HepG2 (cell line): ENCODE measurements at regions not wholly inside any gene's neighbourhood (a gene's known extent, or its start where the extent isn't known, plus 50 kb on each side); places are given as distances from the start of the nearest gene placed in this dataset.

ENCODE experiments used
- ATAC-seq: fragments of 200-7000 bp; cut with Tn5 transposase; 3 replicates; pipeline ENCODE4 v1.9.1; 2020; ENCODE audit warnings: mild to moderate bottlenecking, moderate library complexity
- BruUV-seq: library from RNA; stranded (reverse); fragments of 400-500 nt; replicated peaks from 2 replicates; lab custom pipeline; 2021; lab: Mats Ljungman, UMichigan
- CTCF ChIA-PET: fragments of 300-600 bp; formaldehyde crosslinking; extraction: SDS; loops from one replicate; lab custom pipeline; 2021; ENCODE audit warnings: low total read pairs, inconsistent platforms, low intra/inter-chr PET ratio; lab: Yijun Ruan, JAX
- POLR2A ChIA-PET: fragments of 350-600 bp; sonication (Branson Sonifier 250); formaldehyde crosslinking; loops from one replicate; lab custom pipeline; 2020; ENCODE audit warnings: antibody characterized with exemption, inconsistent platforms; lab: Yijun Ruan, JAX
- DNase-seq: peaks from one replicate; pipeline ENCODE4 v3.0.0-alpha.2; 2015; ENCODE audit warnings: low spot score
- FAIRE-seq: peaks from 3 replicates; lab custom pipeline; 2011; peaks lifted over from hg19 to GRCh38; lab: Jason Lieb, UNC
- H2AFZ ChIP-seq: one replicate; pipeline ENCODE4 v1.6.1; 2011; ENCODE audit warnings: low read length, inconsistent platforms
- H3K27ac ChIP-seq: fragments of 300-600 bp; 3 replicates; pipeline ENCODE4 v1.8.0; 2011; ENCODE audit warnings: mixed run types, mild to moderate bottlenecking, mixed read lengths, low read length, inconsistent platforms; ENCODE audit not compliant: insufficient read depth; ENCODE audit errors: extremely low read length
- H3K27me3 ChIP-seq, 2 experiments: fragments of 200-600 bp in 1 of 2; 2 replicates in 1 of 2; 3 replicates in 1 of 2; pipeline versions ENCODE4 v1.6.0 to v1.8.0; 2011; ENCODE audit warnings: low read length in 2 of 2, mild to moderate bottlenecking in 2 of 2, moderate library complexity in 2 of 2, inconsistent platforms in 1 of 2; ENCODE audit not compliant: insufficient read depth in 2 of 2, control insufficient read depth in 1 of 2
- H3K36me3 ChIP-seq, 2 experiments: fragments of 200-600 bp in 1 of 2; replicated peaks in 1 of 2; 2 replicates in 1 of 2; 3 replicates in 1 of 2; pipeline versions ENCODE4 v1.5.1 to v1.8.0; 2011; ENCODE audit warnings: low read length in 2 of 2, inconsistent platforms in 1 of 2; ENCODE audit not compliant: insufficient read depth in 2 of 2, control insufficient read depth in 1 of 2
- H3K4me1 ChIP-seq: 2 replicates; pipeline ENCODE4 v1.5.1; 2012; ENCODE audit warnings: low read length, inconsistent platforms; ENCODE audit not compliant: insufficient read depth
- H3K4me2 ChIP-seq: 2 replicates; pipeline ENCODE4 v1.6.0; 2011; ENCODE audit warnings: low read depth, low read length, inconsistent platforms
- H3K4me3 ChIP-seq, 3 experiments: fragments of 200-600 bp in 1 of 3; sonication (generic), shearing (Covaris generic) in 1 of 3; replicated peaks in 1 of 3; 2 replicates each; pipeline ENCODE4 v1.5.1; 2011 to 2016; ENCODE audit warnings: low read length in 3 of 3, inconsistent platforms in 2 of 3, low read depth in 2 of 3, mild to moderate bottlenecking in 2 of 3, control low read depth in 1 of 3, mixed read lengths in 1 of 3; ENCODE audit not compliant: insufficient read depth in 1 of 3
- H3K79me2 ChIP-seq: one replicate; pipeline ENCODE4 v1.6.1; 2011; ENCODE audit warnings: low read length, inconsistent platforms; ENCODE audit not compliant: insufficient read depth
- H3K9ac ChIP-seq: 2 replicates; pipeline ENCODE4 v1.6.0; 2011; ENCODE audit warnings: mild to moderate bottlenecking, low read depth, low read length, inconsistent platforms; ENCODE audit not compliant: insufficient read depth
- H3K9me3 ChIP-seq: 2 replicates; pipeline ENCODE4 v1.5.1; 2012; ENCODE audit warnings: mild to moderate bottlenecking, low read length
- H4K20me1 ChIP-seq: 2 replicates; pipeline ENCODE4 v1.6.0; 2011; ENCODE audit warnings: inconsistent platforms, mild to moderate bottlenecking, low read length, moderate library complexity; ENCODE audit not compliant: insufficient read depth
- CBFB ChIP-seq: sonication (generic); formaldehyde crosslinking; IDR thresholded peaks from 2 replicates; pipeline ENCODE4 v1.4.0; 2020; ENCODE audit warnings: missing genetic modification reagents
- GATAD1 ChIP-seq: IDR thresholded peaks from 2 replicates; pipeline ENCODE4 v1.6.1; 2016; ENCODE audit warnings: missing genetic modification reagents, missing compliant biosample characterization
- MAFK ChIP-seq, 2 experiments: IDR thresholded peaks in 1 of 2; conservative IDR thresholded peaks in 1 of 2; 2 replicates each; pipeline ENCODE4 v1.6.1; 2011; ENCODE audit warnings: improper control_type of control experiment in 2 of 2, low read length in 2 of 2
- RXRA ChIP-seq: sonication (generic); formaldehyde crosslinking; IDR thresholded peaks from 2 replicates; pipeline ENCODE4 v1.5.1; 2020; ENCODE audit warnings: missing genetic modification reagents
- SMARCC2 ChIP-seq: fragments of 450-650 bp; IDR thresholded peaks from 2 replicates; pipeline ENCODE4 v1.6.1; 2017; ENCODE audit warnings: antibody characterized with exemption, mild to moderate bottlenecking
- SP140L ChIP-seq: sonication (generic); formaldehyde crosslinking; IDR thresholded peaks from 2 replicates; pipeline ENCODE4 v1.4.0; 2020; ENCODE audit warnings: missing genetic modification reagents, borderline replicate concordance
- SRY ChIP-seq: sonication (generic); formaldehyde crosslinking; IDR thresholded peaks from 2 replicates; pipeline ENCODE4 v1.8.0; 2022; ENCODE audit warnings: mild to moderate bottlenecking, missing genetic modification reagents
- XRCC5 ChIP-seq: fragments of 200-400 bp; formaldehyde crosslinking; optimal IDR thresholded peaks from 2 replicates; pipeline ENCODE3; 2017; ENCODE audit warnings: mild to moderate bottlenecking, low read length
- ZBTB1 ChIP-seq: sonication (generic); formaldehyde crosslinking; IDR thresholded peaks from 2 replicates; pipeline ENCODE4 v1.4.0; 2020; ENCODE audit warnings: missing genetic modification reagents, borderline replicate concordance
- ZBTB3 ChIP-seq: sonication (generic); formaldehyde crosslinking; IDR thresholded peaks from 2 replicates; pipeline ENCODE4 v1.4.0; 2020; ENCODE audit warnings: low read depth, mild to moderate bottlenecking, moderate library complexity, missing genetic modification reagents, borderline replicate concordance
- ZNF331 ChIP-seq: sonication (generic); formaldehyde crosslinking; IDR thresholded peaks from 2 replicates; pipeline ENCODE4 v1.4.0; 2020; ENCODE audit warnings: missing genetic modification reagents
- ZNF441 ChIP-seq: sonication (generic); formaldehyde crosslinking; IDR thresholded peaks from 2 replicates; pipeline ENCODE4 v1.7.0; 2021; ENCODE audit warnings: missing genetic modification reagents, borderline replicate concordance
- ZNF850 ChIP-seq: sonication (generic); formaldehyde crosslinking; conservative IDR thresholded peaks from 2 replicates; pipeline ENCODE4 v1.9.0; 2021; ENCODE audit warnings: mild to moderate bottlenecking, missing genetic modification reagents
- WGBS: methylation state at CpG from one replicate; pipeline ENCODE4 v1.1.6; 2017; ENCODE audit warnings: low lambda C conversion rate; 5-methylcytosine and 5-hydroxymethylcytosine counted together
- in situ Hi-C: cut with HindIII; loops from 2 replicates; pipeline ENCODE4 v1.10.0; 2017; ENCODE audit warnings: low pct_unique_long_range_greater_than_20kb; ENCODE audit not compliant: extremely low pct_ligation_motif_present
- intact Hi-C: fragments of 100-400 bp; cut with micrococcal nuclease; formaldehyde crosslinking; loops from one replicate; pipeline ENCODE4 v1.10.0; 2022; ENCODE audit not compliant: unreplicated experiment

DNA sequence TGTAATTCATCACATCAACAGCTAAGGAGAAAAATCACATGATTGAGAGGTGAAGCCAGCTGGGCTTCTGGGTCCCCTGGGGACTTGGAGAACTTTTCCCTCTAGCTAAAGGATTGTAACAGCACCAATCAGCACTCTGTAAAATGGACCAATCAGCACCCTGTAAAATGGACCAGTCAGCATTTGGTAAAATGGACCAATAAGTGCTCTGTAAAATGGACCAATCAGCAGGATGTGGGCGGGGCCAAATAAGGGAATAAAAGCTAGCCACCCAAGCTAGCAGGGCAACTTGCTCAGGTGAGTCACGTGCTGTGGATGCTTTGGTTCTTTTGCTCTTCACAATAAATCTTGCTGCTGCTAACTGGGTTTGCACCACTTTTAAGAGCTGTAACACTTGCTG lies 1248.3 kb downstream of the PCDH18 start (continued):
- peak; percentile 37 to 60; a peak in 3 of 4 replicates for TF ChIP-seq MAFK (conservative IDR thresholded peaks at IDR 0.05 in 1 of 2, IDR thresholded peaks at IDR 0.05 in 1 of 2; ENCODE audit: low read length in 2 of 2)
- TF ChIP-seq ZBTB3 = no peak
- no peak for TF ChIP-seq ZNF850 (CRISPR knock-in tag)
- TF ChIP-seq SMARCC2 = no peak

DNA sequence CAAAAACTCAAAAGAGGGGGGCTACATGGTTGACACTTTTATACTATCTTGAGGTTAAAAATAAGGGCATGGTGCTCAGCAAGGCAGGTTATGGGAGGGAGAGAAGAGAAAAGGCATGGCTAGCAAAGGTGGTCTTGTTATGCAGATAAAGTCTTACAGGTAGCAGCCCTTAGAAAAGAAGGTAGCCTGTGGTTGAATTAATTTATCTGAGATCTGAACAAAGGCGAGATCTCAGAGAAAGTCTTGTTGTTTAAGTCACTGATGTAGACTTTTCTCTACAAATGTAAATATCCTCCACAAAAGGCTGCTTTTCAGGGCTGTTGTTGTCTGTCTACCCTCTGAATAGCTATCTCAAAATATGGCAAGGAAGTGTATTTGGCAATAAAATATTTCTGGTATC lies 1250.4 kb downstream of the PCDH18 start:
- H3K4me2 ChIP-seq = no peak overlapping the region
- TF ChIP-seq SRY (no peak), ZNF331 (CRISPR knock-in tag) (no peak), ZBTB1 (no peak), RXRA (CRISPR knock-in tag) (no peak), CBFB (CRISPR knock-in tag) (no peak), SMARCC2 (no peak), XRCC5 (no peak), ZNF441 (no peak), SP140L (no peak), GATAD1 (CRISPR knock-in tag) (no peak)
- H3K79me2 ChIP-seq = no peaks in the 10 kb centered on the region
- H3K36me3 ChIP-seq = no peaks in the 10 kb centered on the region
- BruUV-seq = no TSS peak
- 0% methylated on average over 1 of the region's 1 CpG for WGBS
- ChIA-PET CTCF (no interaction called here), POLR2A (no interaction called here)
- intact Hi-C loops (no loop called here), in situ Hi-C loops (no loop called here)
- no peaks in the 10 kb centered on the region for H3K27me3 ChIP-seq
- no peak overlapping the region for H3K9ac ChIP-seq
- no peak overlapping the region for H3K27ac ChIP-seq
- H2AFZ ChIP-seq = no peak overlapping the region
- H4K20me1 ChIP-seq = no peaks in the 10 kb centered on the region
- DNase-seq = no peak
- no peaks in the 10 kb centered on the region for H3K4me1 ChIP-seq
- H3K9me3 ChIP-seq = no peaks in the 10 kb centered on the region
- ATAC-seq = no peak
- H3K4me3 ChIP-seq = no peak overlapping the region
- FAIRE-seq = no peak
